ENCODE measurements at regions not wholly inside any gene's neighbourhood (a gene's known extent, or its start where the extent isn't known, plus 50 kb on each side); places are given as distances from the start of the nearest gene placed in this dataset.

DNA sequence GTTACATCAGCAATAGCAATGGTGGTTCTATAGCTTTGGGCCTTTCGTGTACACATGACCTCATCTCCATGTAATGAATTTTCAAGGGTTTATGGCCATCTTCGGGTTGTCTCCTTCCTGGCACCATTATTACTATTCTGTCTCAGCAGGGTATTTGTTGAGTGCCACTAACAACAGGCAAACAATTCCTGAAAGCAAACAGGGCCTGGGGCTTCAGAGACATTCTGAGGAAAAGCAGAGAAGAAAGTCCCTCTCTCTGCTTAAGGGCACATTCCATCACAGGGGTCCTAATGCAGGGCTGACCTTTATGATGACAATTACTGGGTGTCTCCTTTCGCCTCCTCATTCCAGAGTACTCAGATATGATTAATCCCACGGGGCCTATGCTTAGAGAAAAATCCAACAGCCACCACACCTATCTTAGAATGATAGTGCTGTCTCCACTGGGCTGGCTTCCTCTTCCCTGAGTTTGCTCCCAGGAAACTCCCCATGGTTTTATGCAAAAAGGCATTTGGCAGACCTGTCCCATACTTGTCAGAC lies 540.2 kb upstream of the ZNF462 start (continued):
- TF ChIP-seq SUZ12 (IDR thresholded peaks at IDR 0.05; ENCODE audit: low read length) (no peak), JUND (IDR thresholded peaks at IDR 0.05; ENCODE audit: low read length) (no peak)

Data from H1 (cell line).